GM12864 (cell line): ENCODE measurements at regions not wholly inside any gene's neighbourhood (a gene's known extent, or its start where the extent isn't known, plus 50 kb on each side); places are given as distances from the start of the nearest gene placed in this dataset.
"Not testable (repeated sequence)": the region's sequence is repeated elsewhere in the genome, so short reads cannot be mapped to it uniquely, and the experiment has no call there.

Experiments
- DNase-seq: peaks from one replicate; pipeline ENCODE4 v3.0.0-alpha.2; 2011; ENCODE audit warnings: low read depth
- H3K4me3 ChIP-seq: 2 replicates; pipeline ENCODE4 v1.5.1; 2011; ENCODE audit warnings: mild to moderate bottlenecking, low read depth, low read length, control low read depth
- TF ChIP-seq, protein P1 (sequence below): IDR thresholded peaks from 2 replicates; pipeline ENCODE4 v1.5.1; 2011; ENCODE audit warnings: low read depth, mild to moderate bottlenecking, moderate library complexity, low read length, control low read depth, inconsistent platforms; ENCODE audit errors: missing control alignments

DNA sequence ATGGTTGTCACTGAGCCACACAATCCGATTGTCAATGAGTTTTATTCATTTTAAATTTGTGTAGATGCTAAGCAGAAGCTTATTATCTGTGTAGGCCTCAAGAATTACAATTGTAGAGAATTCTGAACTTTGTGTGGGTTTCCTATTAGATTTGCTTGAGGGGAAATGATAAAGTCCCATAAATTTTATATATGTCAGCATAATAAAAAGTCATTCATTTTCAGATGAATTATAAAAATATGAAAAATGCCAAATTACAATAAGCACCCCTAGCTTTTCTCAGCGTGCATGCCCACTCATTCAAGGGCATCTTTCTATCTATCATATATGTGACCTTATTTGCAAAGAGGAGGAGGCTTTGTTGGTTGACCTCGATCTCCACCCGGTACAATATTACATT, 1041.1 kb upstream of the FOXG1 start:
- TF ChIP-seq, protein P1, sequence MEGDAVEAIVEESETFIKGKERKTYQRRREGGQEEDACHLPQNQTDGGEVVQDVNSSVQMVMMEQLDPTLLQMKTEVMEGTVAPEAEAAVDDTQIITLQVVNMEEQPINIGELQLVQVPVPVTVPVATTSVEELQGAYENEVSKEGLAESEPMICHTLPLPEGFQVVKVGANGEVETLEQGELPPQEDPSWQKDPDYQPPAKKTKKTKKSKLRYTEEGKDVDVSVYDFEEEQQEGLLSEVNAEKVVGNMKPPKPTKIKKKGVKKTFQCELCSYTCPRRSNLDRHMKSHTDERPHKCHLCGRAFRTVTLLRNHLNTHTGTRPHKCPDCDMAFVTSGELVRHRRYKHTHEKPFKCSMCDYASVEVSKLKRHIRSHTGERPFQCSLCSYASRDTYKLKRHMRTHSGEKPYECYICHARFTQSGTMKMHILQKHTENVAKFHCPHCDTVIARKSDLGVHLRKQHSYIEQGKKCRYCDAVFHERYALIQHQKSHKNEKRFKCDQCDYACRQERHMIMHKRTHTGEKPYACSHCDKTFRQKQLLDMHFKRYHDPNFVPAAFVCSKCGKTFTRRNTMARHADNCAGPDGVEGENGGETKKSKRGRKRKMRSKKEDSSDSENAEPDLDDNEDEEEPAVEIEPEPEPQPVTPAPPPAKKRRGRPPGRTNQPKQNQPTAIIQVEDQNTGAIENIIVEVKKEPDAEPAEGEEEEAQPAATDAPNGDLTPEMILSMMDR, result no peak
- H3K4me3 ChIP-seq, result no peak overlapping the region

GRCh38 chr14:27727251-27727770, 1039.3 kb upstream of the FOXG1 start:
- TF ChIP-seq, protein P1, result no peak
- no peak for DNase-seq
- no peak overlapping the region for H3K4me3 ChIP-seq

More for the DNA sequence above, 1041.1 kb upstream of the FOXG1 start:
- DNase-seq, result no peak

- DNase-seq, result no peak
- H3K4me3 ChIP-seq, result no peak overlapping the region
- TF ChIP-seq, protein P1, result no peak
Measured at GRCh38 chr14:27730204-27730603, 1036.4 kb upstream of the FOXG1 start.

DNA sequence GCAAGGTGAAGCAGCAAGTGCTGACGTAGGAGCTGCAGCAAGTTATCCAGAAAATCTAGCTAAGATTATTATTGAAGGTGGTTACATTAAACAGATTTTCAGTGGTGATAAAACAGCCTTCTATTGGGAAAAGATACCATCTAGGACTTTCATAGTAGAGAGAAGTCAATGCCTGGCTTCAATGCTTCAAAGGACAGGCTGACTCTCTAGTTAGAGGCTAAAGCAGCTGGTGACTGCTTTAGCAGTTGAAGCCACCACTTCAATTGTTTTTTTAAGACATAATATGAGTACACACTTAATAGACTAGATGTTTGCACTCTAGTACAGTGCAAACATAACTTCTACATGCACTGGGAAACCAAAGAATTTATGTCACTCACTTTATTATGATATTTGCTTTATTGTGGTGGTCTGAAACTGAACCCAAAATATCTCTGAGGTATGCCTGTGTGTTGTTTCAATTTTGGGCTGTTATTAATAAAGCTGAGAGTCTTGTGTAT, 1026.9 kb upstream of the FOXG1 start:
- no peak for DNase-seq
- TF ChIP-seq, protein P1, result no peak

DNA sequence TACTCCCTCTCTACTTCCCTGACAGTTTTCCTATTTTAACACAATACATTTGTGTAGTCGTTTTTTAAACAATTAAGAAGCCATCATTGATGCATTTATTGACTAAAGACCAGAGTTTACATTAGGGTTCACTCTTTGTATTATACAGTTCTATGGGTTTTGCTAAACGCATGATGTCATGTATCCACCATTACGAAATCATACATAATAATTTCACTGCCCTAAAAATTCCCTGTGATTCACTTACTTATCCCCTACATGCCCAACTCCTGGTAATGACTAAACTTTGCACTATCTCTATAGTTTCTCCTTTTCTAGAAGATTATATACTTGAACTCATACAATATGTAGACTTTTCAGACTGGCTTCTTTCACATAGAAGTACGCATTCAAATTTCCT, 1016.5 kb upstream of the FOXG1 start:
- no peak for DNase-seq
- TF ChIP-seq, protein P1, result no peak

More for the DNA sequence above, 1026.9 kb upstream of the FOXG1 start:
- H3K4me3 ChIP-seq, result no peak overlapping the region

GRCh38 chr14:27757642-27758041, 1008.9 kb upstream of the FOXG1 start:
- DNase-seq, result not testable (repeated sequence)

More for the DNA sequence above, 1016.5 kb upstream of the FOXG1 start:
- no peak overlapping the region for H3K4me3 ChIP-seq

DNA sequence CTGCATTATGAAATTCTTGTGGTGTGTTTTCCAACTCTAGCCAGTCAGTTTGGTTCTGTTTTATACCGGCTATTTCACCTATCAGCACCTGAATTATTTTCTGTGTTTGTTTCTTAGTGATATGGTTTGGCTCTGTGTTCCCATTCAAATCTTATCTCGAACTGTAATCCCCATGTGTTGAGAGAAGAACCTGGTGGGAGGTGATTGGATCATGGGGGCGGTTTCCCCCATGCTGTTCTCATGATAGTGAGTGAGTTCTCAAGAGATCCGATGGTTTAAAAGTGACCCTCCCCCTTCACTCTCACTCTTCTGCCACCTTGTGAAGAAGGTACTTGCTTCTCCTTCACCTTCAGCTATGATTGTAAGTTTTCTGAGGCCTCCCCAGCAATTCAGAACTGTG, 1006.2 kb upstream of the FOXG1 start:
- DNase-seq, result not testable (repeated sequence)

More at GRCh38 chr14:27757642-27758041, 1008.9 kb upstream of the FOXG1 start:
- not testable (repeated sequence) for H3K4me3 ChIP-seq

GRCh38 chr14:27799066-27800028, 967.2 kb upstream of the FOXG1 start:
- not testable (repeated sequence) for DNase-seq, H3K4me3 ChIP-seq

More for the DNA sequence above, 1006.2 kb upstream of the FOXG1 start:
- H3K4me3 ChIP-seq, result not testable (repeated sequence)

DNA sequence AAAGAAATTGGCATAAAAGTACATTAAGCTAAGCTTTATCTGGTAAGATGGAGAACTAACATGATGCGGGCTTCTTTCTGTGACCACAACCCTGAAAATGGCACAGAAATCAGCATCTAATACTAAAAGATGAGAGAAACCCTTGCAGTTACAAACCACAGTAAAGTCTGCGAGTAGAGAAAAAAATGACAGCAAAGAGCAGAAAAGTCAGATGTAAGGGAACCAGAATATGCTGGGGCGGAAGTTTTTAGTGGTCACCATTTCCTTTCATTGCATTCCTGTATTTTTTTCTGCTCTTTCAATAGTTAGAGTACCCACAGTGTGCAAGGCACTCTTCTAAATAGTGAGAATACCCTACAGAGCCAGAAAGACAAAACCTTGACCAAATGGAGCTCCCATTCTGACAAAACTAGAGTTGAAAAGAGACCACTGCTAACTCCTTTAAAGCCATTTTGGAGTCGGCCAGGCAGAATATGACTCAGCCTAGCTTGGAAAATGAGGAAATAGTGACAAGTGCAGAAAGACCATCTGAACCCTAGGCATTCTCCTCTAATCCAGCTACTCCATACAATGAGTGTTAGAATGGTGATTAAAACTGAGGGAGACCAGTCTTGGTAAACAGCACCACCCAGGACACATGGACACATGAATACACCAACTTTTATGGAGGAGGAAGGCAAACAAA, 948.7 kb upstream of the FOXG1 start:
- not testable (repeated sequence) for DNase-seq, H3K4me3 ChIP-seq

DNA sequence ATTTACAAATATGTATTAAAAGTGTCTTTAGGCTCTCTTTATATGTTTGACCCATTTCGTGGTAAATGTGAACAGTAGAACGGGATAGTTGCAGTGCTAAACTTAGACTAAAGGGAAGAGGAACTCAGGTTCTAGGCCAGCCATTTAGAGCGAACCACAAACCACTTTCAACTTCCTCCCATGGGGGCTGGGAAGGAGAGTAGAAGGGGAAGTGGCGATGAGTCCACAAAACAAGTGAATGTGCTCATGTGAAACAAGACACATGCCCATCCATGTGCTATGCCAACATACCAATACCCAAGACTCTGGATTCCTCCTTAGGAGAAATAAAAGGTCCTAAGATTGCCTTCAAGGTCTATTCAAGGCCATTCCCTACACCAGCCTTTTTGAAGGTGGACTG, 940.4 kb upstream of the FOXG1 start:
- not testable (repeated sequence) for DNase-seq, H3K4me3 ChIP-seq

GRCh38 chr14:27831978-27832377, 934.6 kb upstream of the FOXG1 start:
- not testable (repeated sequence) for DNase-seq, H3K4me3 ChIP-seq

- H3K4me3 ChIP-seq, DNase-seq: not testable (repeated sequence)
Measured at GRCh38 chr14:27833001-27833400, 933.6 kb upstream of the FOXG1 start.
